ENCODE measurements at regions not wholly inside any gene's neighbourhood (a gene's known extent, or its start where the extent isn't known, plus 50 kb on each side); places are given as distances from the start of the nearest gene placed in this dataset.
"Not testable (repeated sequence)": the region's sequence is repeated elsewhere in the genome, so short reads cannot be mapped to it uniquely, and the experiment has no call there.

- no peak for DNase-seq (ENCODE audit: low spot score)
Measured at GRCh38 chr5:90338712-90339372, 70.7 kb downstream of the CETN3 start.

- no peak for DNase-seq (ENCODE audit: low spot score)
Measured at GRCh38 chr5:90337449-90338052, 72.0 kb downstream of the CETN3 start.

- DNase-seq (ENCODE audit: low spot score) = no peak
Measured at GRCh38 chr5:90336752-90337151, 72.8 kb downstream of the CETN3 start.

GRCh38 chr5:90334741-90335140 is 74.8 kb downstream of the CETN3 start:
- DNase-seq (ENCODE audit: low spot score) = no peak

GRCh38 chr5:90329911-90330310 is 79.6 kb downstream of the CETN3 start:
- no peak for DNase-seq (ENCODE audit: low spot score)

- peak; percentile 23 for DNase-seq (ENCODE audit: low spot score)
Measured at GRCh38 chr5:90326995-90327394, 82.6 kb downstream of the CETN3 start.

DNA sequence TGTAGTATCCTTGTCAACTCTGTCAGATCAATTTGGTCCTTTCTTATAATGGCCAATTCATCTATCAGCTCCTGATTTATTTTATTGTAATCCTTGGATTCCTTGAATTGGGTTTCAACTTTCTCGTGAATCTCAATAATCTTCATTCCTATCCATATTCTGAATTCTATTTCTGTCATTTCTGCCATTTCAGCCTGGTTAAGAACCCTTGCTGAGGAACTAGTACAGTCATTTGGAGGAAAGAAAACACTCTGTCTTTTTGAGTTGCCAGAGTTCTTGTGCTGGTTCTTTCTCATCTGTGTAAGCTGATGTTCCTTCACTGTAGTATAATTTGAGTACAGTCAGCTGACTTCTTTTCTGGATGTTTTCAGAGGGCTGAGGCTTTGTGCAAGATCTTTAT is 84.5 kb downstream of the CETN3 start:
- no peak for DNase-seq (ENCODE audit: low spot score)

- not testable (repeated sequence) for DNase-seq (ENCODE audit: low spot score)
Measured at GRCh38 chr5:90320348-90320747, 89.2 kb downstream of the CETN3 start.

- no peak for DNase-seq (ENCODE audit: low spot score)
Measured at GRCh38 chr5:90312027-90312426, 97.5 kb downstream of the CETN3 start.

DNA sequence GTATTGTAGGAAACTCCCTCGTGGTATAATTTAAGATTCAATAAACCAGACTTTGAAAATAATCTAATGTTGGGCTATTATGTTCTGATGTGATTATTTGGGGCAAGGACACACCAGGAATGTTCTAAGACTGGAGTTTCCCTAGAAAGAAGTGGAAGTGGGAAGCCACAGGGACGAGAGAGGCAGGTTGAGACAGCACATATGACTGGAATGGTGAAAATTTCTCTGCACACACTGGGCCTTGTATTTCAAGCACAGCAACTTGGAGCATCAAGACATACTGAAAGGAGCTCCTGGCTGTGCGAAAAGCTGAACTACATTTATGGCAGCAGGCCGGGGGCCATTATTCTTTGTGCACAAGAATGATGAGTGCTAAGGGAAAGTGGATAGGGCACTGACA is 98.2 kb downstream of the CETN3 start:
- DNase-seq (ENCODE audit: low spot score) = no peak

- DNase-seq (ENCODE audit: low spot score) = no peak
Measured at GRCh38 chr5:90308787-90309585, 100.6 kb downstream of the CETN3 start.

DNA sequence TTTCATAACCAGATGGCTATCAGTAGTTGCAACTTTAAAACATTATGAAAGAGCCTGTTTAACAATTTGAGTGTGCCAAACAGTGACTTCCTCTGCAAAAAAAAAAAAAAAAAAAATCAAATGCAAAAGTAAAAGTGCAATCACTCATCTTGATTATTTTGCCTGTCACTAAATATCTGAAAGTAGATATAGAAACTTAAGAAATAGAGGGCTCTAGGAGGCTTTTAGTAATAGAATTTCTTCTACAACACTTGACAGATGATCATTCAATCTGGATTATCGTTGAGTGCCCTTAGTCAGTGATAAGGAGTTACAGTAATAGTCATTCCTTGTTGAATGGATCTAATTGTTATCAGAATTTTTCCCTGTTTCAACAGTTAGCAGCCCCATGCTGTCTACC is 101.8 kb downstream of the CETN3 start:
- DNase-seq (ENCODE audit: low spot score) = no peak

- DNase-seq (ENCODE audit: low spot score) = no peak
Measured at GRCh38 chr5:90307322-90307721, 102.2 kb downstream of the CETN3 start.

- DNase-seq (ENCODE audit: low spot score) = no peak
Measured at GRCh38 chr5:90306613-90307012, 102.9 kb downstream of the CETN3 start.

GRCh38 chr5:90305041-90305720 is 104.4 kb downstream of the CETN3 start:
- no peak for DNase-seq (ENCODE audit: low spot score)

DNA sequence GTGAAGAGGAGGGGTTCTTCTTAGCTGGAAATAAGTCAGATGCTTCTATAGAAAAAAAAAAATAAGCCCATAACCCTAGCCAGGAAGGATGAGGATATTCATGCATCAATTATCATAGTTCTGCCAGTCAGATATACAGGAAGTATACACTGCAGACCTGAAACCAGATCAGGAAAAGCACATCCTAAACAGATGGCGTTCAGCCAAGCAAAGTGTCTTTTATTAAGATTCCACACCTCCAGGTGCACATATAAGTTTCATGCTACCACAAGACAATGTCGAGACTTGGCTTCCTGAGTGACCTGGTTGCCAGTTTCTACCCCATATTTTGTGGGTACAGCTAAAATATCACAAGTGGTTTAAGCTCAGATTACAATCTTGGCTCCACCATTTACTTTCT is 108.3 kb downstream of the CETN3 start:
- DNase-seq (ENCODE audit: low spot score) = no peak

GRCh38 chr5:90297045-90297764 is 112.4 kb downstream of the CETN3 start:
- no peak for DNase-seq (ENCODE audit: low spot score)

- no peak for DNase-seq (ENCODE audit: low spot score)
Measured at GRCh38 chr5:90294604-90295003, 115.0 kb downstream of the CETN3 start.

- DNase-seq (ENCODE audit: low spot score) = no peak
Measured at GRCh38 chr5:90293931-90294330, 115.6 kb downstream of the CETN3 start.

DNA sequence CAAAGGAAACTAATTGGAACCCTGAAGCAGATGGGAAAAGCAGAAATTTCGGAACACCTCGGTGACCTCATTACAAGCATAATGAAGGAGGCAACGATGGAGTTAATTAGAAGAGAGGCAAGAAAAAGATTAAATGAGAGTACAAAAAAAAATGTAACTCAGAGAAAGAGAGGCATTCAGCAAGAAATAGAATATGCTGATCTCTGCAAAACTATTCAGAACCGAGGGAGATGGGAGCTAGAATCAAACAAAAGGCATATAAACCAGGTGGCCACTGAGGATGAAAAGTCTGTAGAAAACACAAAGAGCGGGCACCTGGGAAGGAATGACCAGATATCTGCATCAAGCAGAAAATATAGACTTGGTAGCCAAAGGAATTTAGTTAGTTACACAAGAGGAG is 118.9 kb downstream of the CETN3 start:
- DNase-seq (ENCODE audit: low spot score) = no peak

- DNase-seq (ENCODE audit: low spot score) = no peak
Measured at GRCh38 chr5:90289837-90290236, 119.7 kb downstream of the CETN3 start.

DNA sequence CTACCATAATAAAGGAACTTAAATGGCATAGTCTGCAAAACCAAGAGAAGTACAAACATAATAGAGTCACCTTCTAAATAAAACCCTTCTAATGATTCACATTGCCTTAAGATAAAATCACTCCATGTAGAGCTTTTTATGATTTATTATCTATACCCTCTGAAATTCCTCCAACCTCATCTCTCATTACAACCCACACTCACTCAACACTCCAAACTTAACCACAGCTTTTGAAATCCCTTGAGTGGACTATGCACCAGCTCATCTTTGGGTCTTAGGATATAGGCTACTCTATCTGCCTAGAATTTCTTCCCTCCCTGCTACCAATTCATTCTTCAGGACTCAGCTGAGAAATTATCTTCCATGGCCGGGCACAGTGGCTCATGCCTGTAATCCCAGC is 122.5 kb downstream of the CETN3 start:
- DNase-seq (ENCODE audit: low spot score) = no peak
